Transverse colon (tissue), 4 donors: ENCODE measurements at regions not wholly inside any gene's neighbourhood (a gene's known extent, or its start where the extent isn't known, plus 50 kb on each side); places are given as distances from the start of the nearest gene placed in this dataset.

Experiments
- EP300 ChIP-seq: sonication (generic); formaldehyde crosslinking; IDR thresholded peaks from one replicate; pipeline ENCODE4 v1.6.1; 2017; ENCODE audit warnings: antibody characterized with exemption, low read depth
- POLR2A ChIP-seq: fragments of 450-650 bp; IDR thresholded peaks from one replicate; pipeline ENCODE4 v1.6.1; 2016; ENCODE audit warnings: antibody characterized with exemption, mild to moderate bottlenecking, moderate library complexity
- POLR2AphosphoS5 ChIP-seq, 3 donors: sonication (generic); formaldehyde crosslinking; IDR thresholded peaks; one replicate each; pipeline ENCODE4 v1.6.1; 2016; ENCODE audit warnings: antibody characterized with exemption in 3 of 3
- TF ChIP-seq, protein P1 (sequence below), 5 experiments: fragments of 200-600 bp in 3 of 5; fragments of 450-650 bp in 2 of 5; sonication (generic) in 3 of 5; IDR thresholded peaks; 1 replicate in 2 of 5; 2 replicates in 3 of 5; pipeline ENCODE4 v1.5.1; 2016 to 2017; ENCODE audit warnings: antibody characterized with exemption in 5 of 5, inconsistent platforms in 3 of 5, mild to moderate bottlenecking in 2 of 5, moderate library complexity in 1 of 5

DNA sequence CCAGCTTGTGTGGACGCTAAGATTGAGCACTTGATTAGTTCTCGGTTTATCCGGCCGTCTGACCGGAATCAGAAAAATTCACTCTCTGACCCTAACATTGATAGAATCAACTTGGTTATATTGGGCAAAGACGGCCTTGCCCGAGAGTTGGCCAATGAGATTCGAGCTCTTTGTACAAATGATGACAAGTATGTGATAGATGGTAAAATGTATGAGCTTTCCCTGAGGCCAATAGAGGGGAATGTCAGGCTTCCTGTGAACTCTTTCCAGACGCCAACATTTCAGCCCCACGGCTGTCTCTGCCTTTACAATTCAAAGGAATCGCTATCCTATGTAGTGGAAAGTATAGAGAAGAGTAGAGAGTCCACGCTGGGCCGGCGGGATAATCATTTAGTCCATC is 59.6 kb downstream of the ARHGAP35 start:
- no peak for TF ChIP-seq POLR2AphosphoS5 (IDR thresholded peaks at IDR 0.05)
- TF ChIP-seq, protein P1, sequence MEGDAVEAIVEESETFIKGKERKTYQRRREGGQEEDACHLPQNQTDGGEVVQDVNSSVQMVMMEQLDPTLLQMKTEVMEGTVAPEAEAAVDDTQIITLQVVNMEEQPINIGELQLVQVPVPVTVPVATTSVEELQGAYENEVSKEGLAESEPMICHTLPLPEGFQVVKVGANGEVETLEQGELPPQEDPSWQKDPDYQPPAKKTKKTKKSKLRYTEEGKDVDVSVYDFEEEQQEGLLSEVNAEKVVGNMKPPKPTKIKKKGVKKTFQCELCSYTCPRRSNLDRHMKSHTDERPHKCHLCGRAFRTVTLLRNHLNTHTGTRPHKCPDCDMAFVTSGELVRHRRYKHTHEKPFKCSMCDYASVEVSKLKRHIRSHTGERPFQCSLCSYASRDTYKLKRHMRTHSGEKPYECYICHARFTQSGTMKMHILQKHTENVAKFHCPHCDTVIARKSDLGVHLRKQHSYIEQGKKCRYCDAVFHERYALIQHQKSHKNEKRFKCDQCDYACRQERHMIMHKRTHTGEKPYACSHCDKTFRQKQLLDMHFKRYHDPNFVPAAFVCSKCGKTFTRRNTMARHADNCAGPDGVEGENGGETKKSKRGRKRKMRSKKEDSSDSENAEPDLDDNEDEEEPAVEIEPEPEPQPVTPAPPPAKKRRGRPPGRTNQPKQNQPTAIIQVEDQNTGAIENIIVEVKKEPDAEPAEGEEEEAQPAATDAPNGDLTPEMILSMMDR (IDR thresholded peaks at IDR 0.05) = no peak
- TF ChIP-seq POLR2A = no peak
- no peak for TF ChIP-seq EP300
